ENCODE measurements at regions not wholly inside any gene's neighbourhood (a gene's known extent, or its start where the extent isn't known, plus 50 kb on each side); places are given as distances from the start of the nearest gene placed in this dataset.

DNA sequence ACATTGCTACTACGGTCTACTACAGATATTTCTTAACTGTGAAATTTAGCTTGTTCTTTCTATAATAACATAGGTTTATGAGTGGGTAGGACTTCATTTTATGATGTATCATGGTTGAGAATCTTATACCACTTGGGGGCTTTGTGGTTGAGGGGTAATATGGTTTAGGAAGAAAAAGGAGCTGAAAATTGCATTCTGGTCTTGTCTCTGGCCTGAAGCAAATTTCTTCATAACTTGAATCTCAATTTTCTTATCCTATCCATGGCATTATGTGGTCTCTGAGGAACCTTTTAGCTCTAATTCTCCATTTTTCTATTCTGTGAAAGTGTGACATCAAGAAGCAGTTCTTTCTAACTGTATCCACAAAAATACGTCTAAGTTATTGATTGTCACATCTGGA lies 341.0 kb downstream of the SOX2 start:
- no peak for DNase-seq (ENCODE audit: low spot score)
- in situ Hi-C loops (cut with MboI; ENCODE audit: low sequenced_read_pairs, unreplicated experiment), result no loop called here
- TF ChIP-seq CTCF (IDR thresholded peaks at IDR 0.05; ENCODE audit: borderline replicate concordance, control extremely low read depth, extremely low read depth, insufficient read depth, missing control alignments), result no peak

DNA sequence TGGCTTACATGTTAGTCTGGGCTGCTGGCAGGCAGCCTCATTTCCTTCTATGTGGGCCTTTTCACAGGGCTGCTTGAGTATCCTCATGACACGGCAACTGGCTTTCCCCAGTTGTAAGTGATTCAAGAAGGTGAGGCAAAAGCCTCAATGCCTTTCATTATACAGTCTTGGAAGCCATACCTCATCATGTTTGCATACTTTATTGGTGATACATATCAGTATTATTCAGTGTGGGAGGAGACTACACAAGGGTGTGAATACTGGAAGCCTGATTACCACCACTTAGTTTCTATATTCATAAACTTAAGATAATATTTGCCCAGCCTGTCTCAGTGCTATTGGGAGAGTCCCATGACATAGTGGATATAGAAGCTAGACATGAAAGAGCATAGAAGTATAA lies 346.8 kb downstream of the SOX2 start:
- no peak for TF ChIP-seq CTCF (IDR thresholded peaks at IDR 0.05; ENCODE audit: borderline replicate concordance, control extremely low read depth, extremely low read depth, insufficient read depth, missing control alignments)
- DNase-seq (ENCODE audit: low spot score), result no peak
- in situ Hi-C loops (cut with MboI; ENCODE audit: low sequenced_read_pairs, unreplicated experiment), result no loop called here

DNA sequence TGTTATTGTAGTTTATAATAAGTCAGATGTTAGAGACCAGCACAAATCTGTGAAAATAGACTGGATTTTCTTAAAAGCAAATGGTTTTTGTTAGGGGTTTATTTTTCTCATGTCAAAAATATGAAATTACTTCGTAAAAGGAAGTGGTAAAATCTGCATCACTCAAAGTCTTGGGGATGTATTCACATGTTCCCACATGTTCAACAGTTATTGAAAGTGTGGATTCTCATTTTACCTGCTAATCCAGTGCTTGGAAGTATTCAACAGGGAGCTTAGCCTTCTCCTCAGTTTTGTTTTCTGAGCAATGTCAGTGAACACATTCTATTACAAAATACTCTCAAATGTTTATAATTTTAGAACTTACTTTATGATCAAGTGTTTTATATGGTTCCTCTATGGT lies 352.0 kb downstream of the SOX2 start:
- no peak for DNase-seq (ENCODE audit: low spot score)
- in situ Hi-C loops (cut with MboI; ENCODE audit: low sequenced_read_pairs, unreplicated experiment), result no loop called here
- TF ChIP-seq CTCF (IDR thresholded peaks at IDR 0.05; ENCODE audit: borderline replicate concordance, control extremely low read depth, extremely low read depth, insufficient read depth, missing control alignments), result no peak

DNA sequence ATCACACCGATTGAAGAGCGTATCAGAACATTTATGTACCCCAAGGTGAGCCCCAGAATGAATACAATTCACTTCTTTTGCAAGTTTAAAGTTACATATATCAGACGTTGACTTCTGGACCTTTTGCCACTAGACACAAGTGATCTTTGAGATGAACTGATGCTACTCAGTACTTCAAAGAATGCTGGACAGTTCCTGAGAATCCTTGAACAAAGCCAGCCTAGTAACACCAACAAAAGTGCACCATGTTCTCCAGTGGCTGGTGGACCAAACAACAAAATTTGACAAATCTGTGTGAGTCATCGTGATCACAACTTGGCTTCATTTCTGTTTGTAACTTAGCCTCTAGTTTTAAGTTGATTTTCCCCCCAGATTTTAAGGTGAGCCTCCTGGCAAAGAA lies 355.7 kb downstream of the SOX2 start:
- no peak for TF ChIP-seq CTCF (IDR thresholded peaks at IDR 0.05; ENCODE audit: borderline replicate concordance, control extremely low read depth, extremely low read depth, insufficient read depth, missing control alignments)
- in situ Hi-C loops (cut with MboI; ENCODE audit: low sequenced_read_pairs, unreplicated experiment), result no loop called here
- DNase-seq (ENCODE audit: low spot score), result no peak

- DNase-seq (ENCODE audit: low spot score), result no peak
- in situ Hi-C loops (cut with MboI; ENCODE audit: low sequenced_read_pairs, unreplicated experiment), result no loop called here
- TF ChIP-seq CTCF (IDR thresholded peaks at IDR 0.05; ENCODE audit: borderline replicate concordance, control extremely low read depth, extremely low read depth, insufficient read depth, missing control alignments), result no peak
These were observed 366.6 kb downstream of the SOX2 start for GRCh38 chr3:182078316-182078715.

GRCh38 chr3:182078929-182079328 lies 367.2 kb downstream of the SOX2 start:
- no peak for DNase-seq (ENCODE audit: low spot score)
- in situ Hi-C loops (cut with MboI; ENCODE audit: low sequenced_read_pairs, unreplicated experiment), result no loop called here
- no peak for TF ChIP-seq CTCF (IDR thresholded peaks at IDR 0.05; ENCODE audit: borderline replicate concordance, control extremely low read depth, extremely low read depth, insufficient read depth, missing control alignments)

DNA sequence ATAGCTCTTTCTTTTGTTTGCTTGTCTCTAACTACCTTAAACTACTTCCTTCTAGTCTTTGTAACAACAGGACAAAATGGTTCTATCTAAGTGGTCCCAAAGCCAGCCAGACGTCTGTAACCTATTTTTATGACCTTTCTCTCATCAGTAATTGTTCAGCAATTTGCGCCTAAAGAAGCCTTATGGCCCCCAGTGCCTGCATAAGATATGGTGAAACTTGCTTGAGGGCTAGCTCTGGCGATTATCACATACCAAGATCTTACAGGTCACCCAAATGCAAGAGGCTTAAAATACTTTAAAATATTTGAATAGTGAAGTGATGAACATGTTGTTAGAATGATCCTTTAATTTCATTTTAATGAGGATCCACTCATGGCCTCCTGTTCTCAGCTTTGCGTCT lies 369.4 kb downstream of the SOX2 start:
- no peak for DNase-seq (ENCODE audit: low spot score)
- in situ Hi-C loops (cut with MboI; ENCODE audit: low sequenced_read_pairs, unreplicated experiment), result no loop called here
- TF ChIP-seq CTCF (IDR thresholded peaks at IDR 0.05; ENCODE audit: borderline replicate concordance, control extremely low read depth, extremely low read depth, insufficient read depth, missing control alignments), result no peak
